Calu3 (cell line): ENCODE measurements at regions not wholly inside any gene's neighbourhood (a gene's known extent, or its start where the extent isn't known, plus 50 kb on each side); places are given as distances from the start of the nearest gene placed in this dataset.

Source experiments
- BruUV-seq: library from RNA; stranded (reverse); fragments of 400-500 nt; replicated peaks from 2 replicates; lab custom pipeline; 2021; lab: Mats Ljungman, UMichigan
- CTCF ChIA-PET: fragments of 300-600 bp; sonication (Branson Sonifier 250); formaldehyde crosslinking; loops from one replicate; lab custom pipeline; 2022; ENCODE audit warnings: antibody characterized with exemption; lab: Charles Lee
- DNase-seq: peaks from one replicate; pipeline ENCODE4 v3.0.0; 2022
- H3K27ac Mint-ChIP-seq: one replicate; pipeline ENCODE4 v1.8.0; 2022; ENCODE audit warnings: mixed read lengths; ENCODE audit not compliant: unreplicated experiment
- H3K27me3 Mint-ChIP-seq: one replicate; pipeline ENCODE4 v1.8.0; 2022; ENCODE audit warnings: mixed read lengths; ENCODE audit not compliant: unreplicated experiment
- H3K36me3 Mint-ChIP-seq: one replicate; pipeline ENCODE4 v1.8.0; 2022; ENCODE audit warnings: mild to moderate bottlenecking, moderate library complexity, mixed read lengths; ENCODE audit not compliant: insufficient read depth, unreplicated experiment
- H3K4me1 Mint-ChIP-seq: one replicate; pipeline ENCODE4 v1.8.0; 2022; ENCODE audit warnings: mild to moderate bottlenecking, low read depth, mixed read lengths; ENCODE audit not compliant: unreplicated experiment
- H3K4me3 Mint-ChIP-seq: one replicate; pipeline ENCODE4 v1.8.0; 2022; ENCODE audit warnings: mild to moderate bottlenecking, low read depth, moderate library complexity, mixed read lengths; ENCODE audit not compliant: unreplicated experiment
- H3K9me3 Mint-ChIP-seq: one replicate; pipeline ENCODE4 v1.8.0; 2022; ENCODE audit warnings: low read depth, mixed read lengths; ENCODE audit not compliant: unreplicated experiment
- CTCF ChIP-seq: fragments of 200-600 bp; IDR thresholded peaks from one replicate; pipeline ENCODE4 v1.8.0; 2022; ENCODE audit warnings: antibody characterized with exemption; ENCODE audit not compliant: unreplicated experiment
- intact Hi-C: fragments of 100-400 bp; cut with micrococcal nuclease; formaldehyde crosslinking; loops from one replicate; pipeline ENCODE4 v1.10.0; 2022; ENCODE audit not compliant: unreplicated experiment

GRCh38 chr3:103349760-103350159 lies 914.9 kb downstream of the ZPLD1 start:
- no peak for DNase-seq
- CTCF ChIA-PET, result no interaction called here
- no peaks in the 10 kb centered on the region for H3K4me1 Mint-ChIP-seq

GRCh38 chr3:103365467-103365866 lies 930.7 kb downstream of the ZPLD1 start:
- Mint-ChIP-seq H3K9me3 (no peaks in the 10 kb centered on the region), H3K4me3 (no peak overlapping the region), H3K27me3 (no peaks in the 10 kb centered on the region), H3K4me1 (no peaks in the 10 kb centered on the region), H3K27ac (no peak overlapping the region), H3K36me3 (no peaks in the 10 kb centered on the region)
- CTCF ChIA-PET, result no interaction called here
- intact Hi-C loops, result no loop called here
- no peak for TF ChIP-seq CTCF
- DNase-seq, result no peak
- no TSS peak for BruUV-seq

More at GRCh38 chr3:103349760-103350159, 914.9 kb downstream of the ZPLD1 start:
- TF ChIP-seq CTCF, result no peak
- H3K36me3 Mint-ChIP-seq, result no peaks in the 10 kb centered on the region
- H3K27ac Mint-ChIP-seq, result no peak overlapping the region
- no peak overlapping the region for H3K4me3 Mint-ChIP-seq
- H3K27me3 Mint-ChIP-seq, result no peaks in the 10 kb centered on the region
- BruUV-seq, result no TSS peak
- H3K9me3 Mint-ChIP-seq, result no peaks in the 10 kb centered on the region
- intact Hi-C loops, result no loop called here

- DNase-seq, result no peak
- H3K27ac Mint-ChIP-seq, result no peak overlapping the region
- BruUV-seq, result no TSS peak
Measured at GRCh38 chr3:103367481-103367880, 932.7 kb downstream of the ZPLD1 start.

GRCh38 chr3:103371411-103371810 lies 936.6 kb downstream of the ZPLD1 start:
- intact Hi-C loops, result no loop called here
- no peaks in the 10 kb centered on the region for H3K36me3 Mint-ChIP-seq
- CTCF ChIA-PET, result no interaction called here
- H3K4me3 Mint-ChIP-seq, result no peak overlapping the region
- no peak overlapping the region for H3K27ac Mint-ChIP-seq
- BruUV-seq, result no TSS peak
- no peaks in the 10 kb centered on the region for H3K27me3 Mint-ChIP-seq
- TF ChIP-seq CTCF, result no peak
- no peak for DNase-seq
- H3K4me1 Mint-ChIP-seq, result no peaks in the 10 kb centered on the region
- H3K9me3 Mint-ChIP-seq, result no peaks in the 10 kb centered on the region

More at GRCh38 chr3:103367481-103367880, 932.7 kb downstream of the ZPLD1 start:
- H3K4me3 Mint-ChIP-seq, result no peak overlapping the region
- intact Hi-C loops, result no loop called here
- no peak for TF ChIP-seq CTCF
- H3K4me1 Mint-ChIP-seq, result no peaks in the 10 kb centered on the region
- no peaks in the 10 kb centered on the region for H3K27me3 Mint-ChIP-seq
- CTCF ChIA-PET, result no interaction called here
- no peaks in the 10 kb centered on the region for H3K36me3 Mint-ChIP-seq
- H3K9me3 Mint-ChIP-seq, result no peaks in the 10 kb centered on the region
